Middle frontal gyrus (tissue), 1 donor: ENCODE measurements at regions not wholly inside any gene's neighbourhood (a gene's known extent, or its start where the extent isn't known, plus 50 kb on each side); places are given as distances from the start of the nearest gene placed in this dataset.
"Not testable (repeated sequence)": the region's sequence is repeated elsewhere in the genome, so short reads cannot be mapped to it uniquely, and the experiment has no call there.

ENCODE experiments used
- DNase-seq: peaks from one replicate; pipeline ENCODE4 v3.0.0-alpha.2; 2015; ENCODE audit warnings: low spot score; ENCODE audit errors: extremely low spot score

GRCh38 chr2:128593879-128594650 lies 275.4 kb upstream of the HS6ST1 start:
- no peak for DNase-seq

- no peak for DNase-seq
Observed at GRCh38 chr2:128594651-128594910, 275.9 kb upstream of the HS6ST1 start.

- DNase-seq = no peak
Observed at GRCh38 chr2:128594953-128595677, 276.4 kb upstream of the HS6ST1 start.

GRCh38 chr2:128595763-128596395 lies 277.2 kb upstream of the HS6ST1 start:
- no peak for DNase-seq

GRCh38 chr2:128596396-128597120 lies 277.9 kb upstream of the HS6ST1 start:
- no peak for DNase-seq

GRCh38 chr2:128597121-128597762 lies 278.6 kb upstream of the HS6ST1 start:
- DNase-seq = no peak

GRCh38 chr2:128598260-128598659 lies 279.6 kb upstream of the HS6ST1 start:
- not testable (repeated sequence) for DNase-seq

- DNase-seq = no peak
Observed at GRCh38 chr2:128598862-128599441, 280.3 kb upstream of the HS6ST1 start.

- DNase-seq = no peak
Observed at GRCh38 chr2:128599700-128600099, 281.0 kb upstream of the HS6ST1 start.

GRCh38 chr2:128600581-128601297 lies 282.1 kb upstream of the HS6ST1 start:
- no peak for DNase-seq

- DNase-seq = no peak
Observed at GRCh38 chr2:128601298-128602037, 282.8 kb upstream of the HS6ST1 start.

- DNase-seq = no peak
Observed at GRCh38 chr2:128602038-128602698, 283.5 kb upstream of the HS6ST1 start.

- DNase-seq = no peak
Observed at GRCh38 chr2:128602699-128603101, 284.0 kb upstream of the HS6ST1 start.

GRCh38 chr2:128603411-128603924 lies 284.8 kb upstream of the HS6ST1 start:
- no peak for DNase-seq

GRCh38 chr2:128604045-128604444 lies 285.4 kb upstream of the HS6ST1 start:
- no peak for DNase-seq

- DNase-seq = not testable (repeated sequence)
Observed at GRCh38 chr2:128604581-128604980, 285.9 kb upstream of the HS6ST1 start.

- DNase-seq = no peak
Observed at GRCh38 chr2:128605421-128605820, 286.8 kb upstream of the HS6ST1 start.

- no peak for DNase-seq
Observed at GRCh38 chr2:128605931-128606330, 287.3 kb upstream of the HS6ST1 start.

GRCh38 chr2:128606837-128607236 lies 288.2 kb upstream of the HS6ST1 start:
- no peak for DNase-seq
